A549 (cell line): ENCODE measurements at regions not wholly inside any gene's neighbourhood (a gene's known extent, or its start where the extent isn't known, plus 50 kb on each side); places are given as distances from the start of the nearest gene placed in this dataset.

Experiments used
- POLR2A ChIP-seq: IDR thresholded peaks from 2 replicates; pipeline ENCODE4 v1.6.1; 2012; ENCODE audit warnings: mild to moderate bottlenecking, low read length
- TF ChIP-seq, protein P1 (sequence below): fragments of >200 bp; sonication (Bioruptor Twin); formaldehyde crosslinking; IDR thresholded peaks from 3 replicates; pipeline ENCODE4 v1.5.1; 2016
- TF ChIP-seq, protein P2 (sequence below): fragments of 200-600 bp; sonication (generic); IDR thresholded peaks from 2 replicates; pipeline ENCODE4 v1.6.1; 2016; ENCODE audit warnings: antibody characterized with exemption, mild to moderate bottlenecking, moderate library complexity

DNA sequence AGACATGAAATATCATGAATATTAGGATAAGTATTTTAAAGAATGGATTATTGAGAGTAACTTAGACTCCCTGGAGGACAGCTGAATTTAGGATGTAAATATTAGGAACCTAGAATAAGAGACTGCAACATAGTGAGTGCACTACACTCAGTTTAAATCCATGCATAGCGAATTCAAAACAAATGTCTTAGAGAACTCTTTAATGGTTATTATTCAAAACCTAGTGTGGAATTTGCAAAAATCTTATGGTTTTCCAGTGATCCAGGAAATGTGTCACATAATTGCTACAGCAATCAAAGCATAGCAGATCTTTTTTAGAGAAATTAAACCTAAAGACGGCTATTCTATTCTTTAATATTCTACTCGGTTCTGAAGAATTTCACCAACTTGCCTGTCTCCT is 239.0 kb downstream of the TMX3 start:
- TF ChIP-seq, protein P1, sequence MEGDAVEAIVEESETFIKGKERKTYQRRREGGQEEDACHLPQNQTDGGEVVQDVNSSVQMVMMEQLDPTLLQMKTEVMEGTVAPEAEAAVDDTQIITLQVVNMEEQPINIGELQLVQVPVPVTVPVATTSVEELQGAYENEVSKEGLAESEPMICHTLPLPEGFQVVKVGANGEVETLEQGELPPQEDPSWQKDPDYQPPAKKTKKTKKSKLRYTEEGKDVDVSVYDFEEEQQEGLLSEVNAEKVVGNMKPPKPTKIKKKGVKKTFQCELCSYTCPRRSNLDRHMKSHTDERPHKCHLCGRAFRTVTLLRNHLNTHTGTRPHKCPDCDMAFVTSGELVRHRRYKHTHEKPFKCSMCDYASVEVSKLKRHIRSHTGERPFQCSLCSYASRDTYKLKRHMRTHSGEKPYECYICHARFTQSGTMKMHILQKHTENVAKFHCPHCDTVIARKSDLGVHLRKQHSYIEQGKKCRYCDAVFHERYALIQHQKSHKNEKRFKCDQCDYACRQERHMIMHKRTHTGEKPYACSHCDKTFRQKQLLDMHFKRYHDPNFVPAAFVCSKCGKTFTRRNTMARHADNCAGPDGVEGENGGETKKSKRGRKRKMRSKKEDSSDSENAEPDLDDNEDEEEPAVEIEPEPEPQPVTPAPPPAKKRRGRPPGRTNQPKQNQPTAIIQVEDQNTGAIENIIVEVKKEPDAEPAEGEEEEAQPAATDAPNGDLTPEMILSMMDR, result no peak
- TF ChIP-seq POLR2A, result no peak
- TF ChIP-seq, protein P2, sequence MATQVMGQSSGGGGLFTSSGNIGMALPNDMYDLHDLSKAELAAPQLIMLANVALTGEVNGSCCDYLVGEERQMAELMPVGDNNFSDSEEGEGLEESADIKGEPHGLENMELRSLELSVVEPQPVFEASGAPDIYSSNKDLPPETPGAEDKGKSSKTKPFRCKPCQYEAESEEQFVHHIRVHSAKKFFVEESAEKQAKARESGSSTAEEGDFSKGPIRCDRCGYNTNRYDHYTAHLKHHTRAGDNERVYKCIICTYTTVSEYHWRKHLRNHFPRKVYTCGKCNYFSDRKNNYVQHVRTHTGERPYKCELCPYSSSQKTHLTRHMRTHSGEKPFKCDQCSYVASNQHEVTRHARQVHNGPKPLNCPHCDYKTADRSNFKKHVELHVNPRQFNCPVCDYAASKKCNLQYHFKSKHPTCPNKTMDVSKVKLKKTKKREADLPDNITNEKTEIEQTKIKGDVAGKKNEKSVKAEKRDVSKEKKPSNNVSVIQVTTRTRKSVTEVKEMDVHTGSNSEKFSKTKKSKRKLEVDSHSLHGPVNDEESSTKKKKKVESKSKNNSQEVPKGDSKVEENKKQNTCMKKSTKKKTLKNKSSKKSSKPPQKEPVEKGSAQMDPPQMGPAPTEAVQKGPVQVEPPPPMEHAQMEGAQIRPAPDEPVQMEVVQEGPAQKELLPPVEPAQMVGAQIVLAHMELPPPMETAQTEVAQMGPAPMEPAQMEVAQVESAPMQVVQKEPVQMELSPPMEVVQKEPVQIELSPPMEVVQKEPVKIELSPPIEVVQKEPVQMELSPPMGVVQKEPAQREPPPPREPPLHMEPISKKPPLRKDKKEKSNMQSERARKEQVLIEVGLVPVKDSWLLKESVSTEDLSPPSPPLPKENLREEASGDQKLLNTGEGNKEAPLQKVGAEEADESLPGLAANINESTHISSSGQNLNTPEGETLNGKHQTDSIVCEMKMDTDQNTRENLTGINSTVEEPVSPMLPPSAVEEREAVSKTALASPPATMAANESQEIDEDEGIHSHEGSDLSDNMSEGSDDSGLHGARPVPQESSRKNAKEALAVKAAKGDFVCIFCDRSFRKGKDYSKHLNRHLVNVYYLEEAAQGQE, result no peak
